GM12874 (cell line): ENCODE measurements at regions not wholly inside any gene's neighbourhood (a gene's known extent, or its start where the extent isn't known, plus 50 kb on each side); places are given as distances from the start of the nearest gene placed in this dataset.

Source experiments
- CTCF ChIP-seq: IDR thresholded peaks from 2 replicates; pipeline ENCODE4 v1.5.1; 2011; ENCODE audit warnings: low read depth, mild to moderate bottlenecking, control low read depth, low read length, moderate library complexity; ENCODE audit not compliant: insufficient read depth

DNA sequence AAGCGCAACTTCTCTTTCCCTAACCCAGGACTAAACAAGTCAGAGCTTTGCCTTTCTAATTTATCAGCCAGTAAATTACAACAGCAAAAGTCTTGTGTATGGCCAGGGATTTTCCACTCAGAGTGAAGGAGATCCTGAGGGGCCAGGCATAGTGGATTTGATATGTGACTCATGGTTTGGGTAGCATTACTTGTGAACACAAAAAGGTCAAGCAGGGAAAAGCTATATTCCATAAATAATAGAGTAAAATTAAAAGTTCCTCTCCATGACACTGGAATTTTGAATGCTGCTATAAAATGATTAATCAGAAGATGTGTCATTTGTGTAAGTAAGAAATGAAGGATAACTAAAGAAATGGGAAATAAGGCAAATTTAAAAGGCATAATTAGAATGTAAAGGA is 284.8 kb downstream of the HLX start:
- TF ChIP-seq CTCF, result no peak

- no peak for TF ChIP-seq CTCF
These were observed 286.0 kb downstream of the HLX start for GRCh38 chr1:221164951-221165838.

- no peak for TF ChIP-seq CTCF
These were observed 286.7 kb downstream of the HLX start for GRCh38 chr1:221165839-221166500.

- TF ChIP-seq CTCF, result no peak
These were observed 287.5 kb downstream of the HLX start for GRCh38 chr1:221166559-221167318.

GRCh38 chr1:221169447-221169889 is 290.2 kb downstream of the HLX start:
- no peak for TF ChIP-seq CTCF

- no peak for TF ChIP-seq CTCF
These were observed 290.9 kb downstream of the HLX start for GRCh38 chr1:221170171-221170570.

DNA sequence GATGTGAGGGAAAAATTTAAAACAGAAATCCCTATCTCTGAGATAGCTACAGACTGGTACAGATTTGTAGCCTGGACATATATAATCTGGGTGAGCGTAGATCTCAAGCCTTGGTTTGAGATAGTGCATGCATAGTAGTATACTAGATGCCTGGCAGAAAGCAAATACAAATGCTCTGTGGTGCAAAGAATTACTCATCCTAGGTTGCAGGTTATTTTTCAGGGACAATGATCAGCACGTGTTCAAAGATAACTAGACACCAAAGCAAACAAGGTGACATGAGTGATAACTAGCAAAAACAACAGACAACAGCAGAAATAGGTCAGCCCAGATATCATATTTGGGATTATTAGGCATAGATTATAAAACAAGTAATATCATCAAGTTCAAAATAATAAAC is 292.5 kb downstream of the HLX start:
- TF ChIP-seq CTCF, result no peak
